ENCODE measurements at regions not wholly inside any gene's neighbourhood (a gene's known extent, or its start where the extent isn't known, plus 50 kb on each side); places are given as distances from the start of the nearest gene placed in this dataset.

- no TSS peak for BruUV-seq (replicated peaks)
- Histone ChIP-seq H3K79me1 (ENCODE audit: low read depth in 1 of 2, low read length in 2 of 2) (no peaks in the 10 kb centered on the region), H3K9me3 (ENCODE audit: control insufficient read depth, insufficient read depth, low read length) (no peaks in the 10 kb centered on the region), H2BK120ac (ENCODE audit: low read depth, low read length) (no peak overlapping the region), H3K56ac (ENCODE audit: extremely low read depth, insufficient read depth, low read length) (no peak overlapping the region), H3K36me3 (ENCODE audit: control insufficient read depth, insufficient read depth, low read length) (no peaks in the 10 kb centered on the region), H3K27me3 (ENCODE audit: control insufficient read depth, insufficient read depth, low read length) (no peaks in the 10 kb centered on the region; the same call in 1 of the 2 replicates), H3K4ac (ENCODE audit: low read depth, low read length) (no peak overlapping the region), H3K14ac (replicated peaks; ENCODE audit: low read depth, low read length) (no peak overlapping the region), H2BK20ac (ENCODE audit: low read depth, low read length) (no peak overlapping the region), H3K27ac (ENCODE audit: insufficient read depth, low read length) (no peak overlapping the region), H3K4me3 (ENCODE audit: insufficient read depth, low read depth, low read length) (no peak overlapping the region), H4K8ac (ENCODE audit: low read depth in 2 of 2, low read length in 2 of 2) (no peak overlapping the region), H3K9ac (ENCODE audit: low read depth, low read length) (no peak overlapping the region), H3K4me2 (ENCODE audit: low read depth, low read length) (no peak overlapping the region), H3K23ac (ENCODE audit: low read depth, low read length) (no peak overlapping the region), H2BK15ac (ENCODE audit: low read depth, low read length) (no peak overlapping the region), H3K4me1 (ENCODE audit: control insufficient read depth, insufficient read depth, low read length) (no peaks in the 10 kb centered on the region; the same call in 1 of the 2 replicates), H4K91ac (ENCODE audit: insufficient read depth, low read depth, low read length) (no peak overlapping the region), H4K20me1 (ENCODE audit: insufficient read depth, low read length) (no peaks in the 10 kb centered on the region), H2AFZ (replicated peaks; ENCODE audit: low read length, poor library complexity) (no peak overlapping the region), H2AK5ac (ENCODE audit: low read depth, low read length) (no peak overlapping the region), H2AK9ac (replicated peaks; ENCODE audit: low read depth, low read length, poor library complexity) (no peak overlapping the region), H3K9me1 (ENCODE audit: insufficient read depth, low read length) (no peaks in the 10 kb centered on the region), H2BK5ac (ENCODE audit: low read depth, low read length, poor library complexity, severe bottlenecking) (no peak overlapping the region), H3K18ac (ENCODE audit: low read depth, low read length) (no peak overlapping the region), H4K5ac (ENCODE audit: low read depth, low read length) (no peak overlapping the region)
- dilution Hi-C loops (cut with HindIII; ENCODE audit: low sequenced_read_pairs, unreplicated experiment): no loop called here
- ChIA-PET CTCF (no interaction called here), POLR2A (ENCODE audit: unreplicated experiment) (no interaction called here)
- no CpG with 5 or more reads among the region's 5 CpGs for WGBS, 2 experiments (ENCODE audit: extremely low coverage in 2 of 2, insufficient read length in 1 of 2)
- in situ Hi-C loops (cut with MboI; ENCODE audit: low sequenced_read_pairs): no loop called here
- intact Hi-C loops (cut with micrococcal nuclease): no loop called here
- no peak for DNase-seq
- TF ChIP-seq BHLHE40 (IDR thresholded peaks at IDR 0.05; ENCODE audit: low read depth, low read length): no peak
- TF ChIP-seq FOS (IDR thresholded peaks at IDR 0.05; ENCODE audit: low read depth, low read length): no peak
- no peak for TF ChIP-seq RAD21 (IDR thresholded peaks at IDR 0.05; ENCODE audit: low read length)
- no peak for TF ChIP-seq NFE2L2 (IDR thresholded peaks at IDR 0.05; ENCODE audit: low read depth, low read length)
- no peak for TF ChIP-seq RCOR1 (IDR thresholded peaks at IDR 0.05; ENCODE audit: insufficient replicate concordance, low read length)
- no peak for TF ChIP-seq MAFK (IDR thresholded peaks at IDR 0.05; ENCODE audit: low read depth, low read length)
- no peak for TF ChIP-seq RFX5 (IDR thresholded peaks at IDR 0.05; ENCODE audit: low read depth, low read length)
- no peak for TF ChIP-seq SMC3 (IDR thresholded peaks at IDR 0.05; ENCODE audit: low read depth, low read length)
- no peak for TF ChIP-seq CEBPB (IDR thresholded peaks at IDR 0.05; ENCODE audit: low read depth, low read length)
- no peak for TF ChIP-seq POLR2A (IDR thresholded peaks at IDR 0.05; ENCODE audit: low read depth, low read length)
- TF ChIP-seq CHD1 (IDR thresholded peaks at IDR 0.05; ENCODE audit: low read depth, low read length): no peak
- TF ChIP-seq, protein P1, sequence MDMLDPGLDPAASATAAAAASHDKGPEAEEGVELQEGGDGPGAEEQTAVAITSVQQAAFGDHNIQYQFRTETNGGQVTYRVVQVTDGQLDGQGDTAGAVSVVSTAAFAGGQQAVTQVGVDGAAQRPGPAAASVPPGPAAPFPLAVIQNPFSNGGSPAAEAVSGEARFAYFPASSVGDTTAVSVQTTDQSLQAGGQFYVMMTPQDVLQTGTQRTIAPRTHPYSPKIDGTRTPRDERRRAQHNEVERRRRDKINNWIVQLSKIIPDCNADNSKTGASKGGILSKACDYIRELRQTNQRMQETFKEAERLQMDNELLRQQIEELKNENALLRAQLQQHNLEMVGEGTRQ (IDR thresholded peaks at IDR 0.05; ENCODE audit: low read depth, low read length): no peak
- no peak for TF ChIP-seq CTCF (conservative IDR thresholded peaks at IDR 0.05; ENCODE audit: low read depth, low read length)
- TF ChIP-seq, protein P2, sequence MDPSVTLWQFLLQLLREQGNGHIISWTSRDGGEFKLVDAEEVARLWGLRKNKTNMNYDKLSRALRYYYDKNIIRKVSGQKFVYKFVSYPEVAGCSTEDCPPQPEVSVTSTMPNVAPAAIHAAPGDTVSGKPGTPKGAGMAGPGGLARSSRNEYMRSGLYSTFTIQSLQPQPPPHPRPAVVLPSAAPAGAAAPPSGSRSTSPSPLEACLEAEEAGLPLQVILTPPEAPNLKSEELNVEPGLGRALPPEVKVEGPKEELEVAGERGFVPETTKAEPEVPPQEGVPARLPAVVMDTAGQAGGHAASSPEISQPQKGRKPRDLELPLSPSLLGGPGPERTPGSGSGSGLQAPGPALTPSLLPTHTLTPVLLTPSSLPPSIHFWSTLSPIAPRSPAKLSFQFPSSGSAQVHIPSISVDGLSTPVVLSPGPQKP (IDR thresholded peaks at IDR 0.05; ENCODE audit: borderline replicate concordance, low read depth, low read length): no peak
- ATAC-seq (ENCODE audit: low read depth): no peak
Observed at GRCh38 chr3:8380904-8381704, 120.5 kb upstream of the LMCD1 start.

Data from IMR-90 (cell line).